GM23338 (cell line): ENCODE measurements at regions not wholly inside any gene's neighbourhood (a gene's known extent, or its start where the extent isn't known, plus 50 kb on each side); places are given as distances from the start of the nearest gene placed in this dataset.

Source experiments
- ATAC-seq: fragments of 200-7000 bp; cut with Tn5 transposase; 3 replicates; pipeline ENCODE4 v1.9.1; 2020
- DNase-seq: peaks from one replicate; pipeline ENCODE4 v3.0.0-alpha.2; 2015; ENCODE audit warnings: low spot score
- H2AFZ ChIP-seq: fragments of 200-600 bp; sonication (generic); 2 replicates; pipeline ENCODE4 v1.8.0; 2016; ENCODE audit warnings: antibody characterized with exemption, mild to moderate bottlenecking, moderate library complexity
- H3F3A ChIP-seq: fragments of 200-600 bp; sonication (generic); replicated peaks from 2 replicates; pipeline ENCODE4 v1.8.0; 2017; ENCODE audit warnings: antibody characterized with exemption, mixed run types, low read depth
- H3K27ac ChIP-seq: fragments of 200-600 bp; sonication (generic); 2 replicates; pipeline ENCODE4 v1.6.1; 2016; ENCODE audit warnings: low read depth
- H3K27me3 ChIP-seq: fragments of 200-600 bp; sonication (generic); 2 replicates; pipeline ENCODE4 v1.8.0; 2016; ENCODE audit warnings: mild to moderate bottlenecking, mixed run types, moderate library complexity; ENCODE audit not compliant: insufficient read depth
- H3K36me3 ChIP-seq: fragments of 200-600 bp; sonication (generic); 2 replicates; pipeline ENCODE4 v1.8.0; 2016; ENCODE audit warnings: mild to moderate bottlenecking; ENCODE audit not compliant: insufficient read depth
- H3K4me1 ChIP-seq: fragments of 200-600 bp; sonication (generic); 2 replicates; pipeline ENCODE4 v1.8.0; 2016; ENCODE audit warnings: mild to moderate bottlenecking, moderate library complexity; ENCODE audit not compliant: insufficient read depth
- H3K4me2 ChIP-seq: fragments of 200-600 bp; sonication (generic); 2 replicates; pipeline ENCODE4 v1.7.1; 2017; ENCODE audit warnings: mixed run types
- H3K4me3 ChIP-seq: fragments of 200-600 bp; sonication (generic); 2 replicates; pipeline ENCODE4 v1.6.1; 2016; ENCODE audit warnings: mixed run types
- H3K79me2 ChIP-seq: fragments of 200-600 bp; sonication (generic); replicated peaks from 2 replicates; pipeline ENCODE4 v1.8.0; 2017; ENCODE audit warnings: mild to moderate bottlenecking; ENCODE audit not compliant: insufficient read depth
- H3K9me2 ChIP-seq: fragments of 200-600 bp; sonication (generic); 2 replicates; pipeline ENCODE4 v1.8.0; 2017; ENCODE audit not compliant: insufficient read depth
- H4K20me1 ChIP-seq: fragments of 200-600 bp; sonication (generic); replicated peaks from 2 replicates; pipeline ENCODE4 v1.8.0; 2017; ENCODE audit warnings: mild to moderate bottlenecking; ENCODE audit not compliant: insufficient read depth
- H3K27ac Mint-ChIP-seq: 2 replicates; pipeline ENCODE4 v1.8.0; 2020; ENCODE audit warnings: inconsistent platforms, mild to moderate bottlenecking, moderate library complexity, mixed read lengths
- H3K27me3 Mint-ChIP-seq: 3 replicates; pipeline ENCODE4 v1.8.0; 2022; ENCODE audit warnings: low read depth, mild to moderate bottlenecking, moderate library complexity, mixed read lengths, inconsistent platforms; ENCODE audit not compliant: insufficient read depth, poor library complexity
- H3K36me3 Mint-ChIP-seq: 3 replicates; pipeline ENCODE4 v1.8.0; 2021; ENCODE audit warnings: low read depth, mild to moderate bottlenecking, inconsistent platforms, moderate library complexity, mixed read lengths
- H3K4me1 Mint-ChIP-seq: 3 replicates; pipeline ENCODE4 v1.8.0; 2020; ENCODE audit warnings: mild to moderate bottlenecking, inconsistent platforms, mixed read lengths
- H3K4me3 Mint-ChIP-seq: 3 replicates; pipeline ENCODE4 v1.8.0; 2021; ENCODE audit warnings: moderate library complexity, mild to moderate bottlenecking, inconsistent platforms, mixed read lengths
- H3K9me3 Mint-ChIP-seq: 3 replicates; pipeline ENCODE4 v1.8.0; 2020; ENCODE audit warnings: moderate library complexity, mild to moderate bottlenecking, inconsistent platforms, mixed read lengths
- CREB1 ChIP-seq: fragments of 250-450 bp; sonication (Bioruptor Pico); IDR thresholded peaks from 2 replicates; pipeline ENCODE4 v1.5.0; 2020; ENCODE audit warnings: low read depth, mild to moderate bottlenecking, moderate library complexity
- CTCF ChIP-seq, 2 experiments: fragments of 200-600 bp in 1 of 2; sonication (generic) in 1 of 2; conservative IDR thresholded peaks; 2 replicates each; pipeline versions ENCODE4 v1.5.1 to v1.6.1; 2016 to 2017; ENCODE audit warnings: antibody characterized with exemption in 2 of 2, low read depth in 2 of 2, mild to moderate bottlenecking in 2 of 2, moderate library complexity in 1 of 2
- ETS1 ChIP-seq: IDR thresholded peaks from 2 replicates; pipeline ENCODE4 v1.6.1; 2016; ENCODE audit warnings: antibody characterized with exemption
- EZH2 ChIP-seq: fragments of 200-600 bp; sonication (generic); IDR thresholded peaks from one replicate; pipeline ENCODE4 v1.8.0; 2017; ENCODE audit warnings: antibody characterized with exemption, mild to moderate bottlenecking, low read depth; ENCODE audit not compliant: unreplicated experiment
- EZH2phosphoT487 ChIP-seq: fragments of 200-600 bp; sonication (generic); IDR thresholded peaks from one replicate; pipeline ENCODE4 v1.8.1; 2018; ENCODE audit warnings: antibody characterized with exemption; ENCODE audit not compliant: unreplicated experiment
- JUNB ChIP-seq: IDR thresholded peaks from one replicate; pipeline ENCODE4 v1.6.1; 2016; ENCODE audit warnings: antibody characterized with exemption; ENCODE audit not compliant: unreplicated experiment
- NANOG ChIP-seq: IDR thresholded peaks from 2 replicates; pipeline ENCODE4 v1.6.1; 2016; ENCODE audit warnings: antibody characterized with exemption, borderline replicate concordance
- POLR2AphosphoS5 ChIP-seq: IDR thresholded peaks from 2 replicates; pipeline ENCODE4 v1.6.1; 2016; ENCODE audit warnings: antibody characterized with exemption, low read depth
- REST ChIP-seq: IDR thresholded peaks from one replicate; pipeline ENCODE4 v1.6.1; 2018; ENCODE audit warnings: antibody characterized with exemption; ENCODE audit not compliant: unreplicated experiment
- STAT1 ChIP-seq: IDR thresholded peaks from one replicate; pipeline ENCODE4 v1.6.1; 2016; ENCODE audit warnings: antibody characterized with exemption; ENCODE audit not compliant: unreplicated experiment
- ZNF114 ChIP-seq: fragments of 250-450 bp; sonication (Bioruptor Pico); IDR thresholded peaks from 2 replicates; pipeline ENCODE4 v1.5.0; 2020; ENCODE audit warnings: mild to moderate bottlenecking, moderate library complexity
- ZNF331 ChIP-seq: fragments of 250-450 bp; sonication (Bioruptor Pico); IDR thresholded peaks from 2 replicates; pipeline ENCODE4 v1.5.0; 2020; ENCODE audit warnings: low read depth, mild to moderate bottlenecking, moderate library complexity
- ZNF462 ChIP-seq: fragments of 250-450 bp; sonication (Bioruptor Pico); IDR thresholded peaks from 2 replicates; pipeline ENCODE4 v1.5.0; 2020; ENCODE audit warnings: mild to moderate bottlenecking, moderate library complexity

GRCh38 chr1:193356249-193356648 lies 169.8 kb upstream of the B3GALT2 start:
- no peak for DNase-seq
- no peak overlapping the region for H2AFZ ChIP-seq
- peaks cover 8% of the 10 kb centered on the region for H3K4me1 Mint-ChIP-seq

More at GRCh38 chr1:193356249-193356648, 169.8 kb upstream of the B3GALT2 start:
- no peaks in the 10 kb centered on the region for H3K27me3 ChIP-seq
- Mint-ChIP-seq H3K9me3 (no peaks in the 10 kb centered on the region), H3K36me3 (no peaks in the 10 kb centered on the region), H3K27me3 (no peaks in the 10 kb centered on the region), H3K4me3 (no peak overlapping the region), H3K27ac (no peak overlapping the region)
- no peaks in the 10 kb centered on the region for H3K4me1 ChIP-seq
- H3K79me2 ChIP-seq, result no peaks in the 10 kb centered on the region
- H3K9me2 ChIP-seq, result no peaks in the 10 kb centered on the region
- TF ChIP-seq JUNB (no peak), EZH2phosphoT487 (no peak), REST (no peak), ETS1 (no peak), POLR2AphosphoS5 (no peak), CTCF (conservative IDR thresholded peaks at IDR 0.05; ENCODE audit: low read depth in 2 of 2) (no peak), ZNF462 (no peak), CREB1 (CRISPR knock-in tag) (no peak), STAT1 (no peak), NANOG (no peak), ZNF331 (CRISPR knock-in tag) (no peak), ZNF114 (no peak), EZH2 (no peak)
- H3K36me3 ChIP-seq, result no peaks in the 10 kb centered on the region
- no peaks in the 10 kb centered on the region for H4K20me1 ChIP-seq
- H3K4me2 ChIP-seq, result no peak overlapping the region
- no peak overlapping the region for H3K4me3 ChIP-seq
- no peaks in the 10 kb centered on the region for H3F3A ChIP-seq
- no peak overlapping the region for H3K27ac ChIP-seq
- ATAC-seq, result no peak
